ENCODE measurements at regions not wholly inside any gene's neighbourhood (a gene's known extent, or its start where the extent isn't known, plus 50 kb on each side); places are given as distances from the start of the nearest gene placed in this dataset.

GRCh38 chr6:85273870-85274269 lies 176.0 kb upstream of the NT5E start:
- TF ChIP-seq, protein P1, sequence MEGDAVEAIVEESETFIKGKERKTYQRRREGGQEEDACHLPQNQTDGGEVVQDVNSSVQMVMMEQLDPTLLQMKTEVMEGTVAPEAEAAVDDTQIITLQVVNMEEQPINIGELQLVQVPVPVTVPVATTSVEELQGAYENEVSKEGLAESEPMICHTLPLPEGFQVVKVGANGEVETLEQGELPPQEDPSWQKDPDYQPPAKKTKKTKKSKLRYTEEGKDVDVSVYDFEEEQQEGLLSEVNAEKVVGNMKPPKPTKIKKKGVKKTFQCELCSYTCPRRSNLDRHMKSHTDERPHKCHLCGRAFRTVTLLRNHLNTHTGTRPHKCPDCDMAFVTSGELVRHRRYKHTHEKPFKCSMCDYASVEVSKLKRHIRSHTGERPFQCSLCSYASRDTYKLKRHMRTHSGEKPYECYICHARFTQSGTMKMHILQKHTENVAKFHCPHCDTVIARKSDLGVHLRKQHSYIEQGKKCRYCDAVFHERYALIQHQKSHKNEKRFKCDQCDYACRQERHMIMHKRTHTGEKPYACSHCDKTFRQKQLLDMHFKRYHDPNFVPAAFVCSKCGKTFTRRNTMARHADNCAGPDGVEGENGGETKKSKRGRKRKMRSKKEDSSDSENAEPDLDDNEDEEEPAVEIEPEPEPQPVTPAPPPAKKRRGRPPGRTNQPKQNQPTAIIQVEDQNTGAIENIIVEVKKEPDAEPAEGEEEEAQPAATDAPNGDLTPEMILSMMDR (IDR thresholded peaks at IDR 0.05) = no peak
- H3K9me3 ChIP-seq = no peaks in the 10 kb centered on the region
- H3K27ac ChIP-seq = no peak overlapping the region
- H3K27me3 ChIP-seq (replicated peaks; ENCODE audit: insufficient read depth) = no peaks in the 10 kb centered on the region
- ATAC-seq (ENCODE audit: insufficient number of reproducible peaks, low FRiP score, low read depth) = no peak
- H3K4me1 ChIP-seq (ENCODE audit: control insufficient read depth in 1 of 2, low read depth in 2 of 2) = peaks cover 0 to 11% of the 10 kb centered on the region in 2 donors
- no peak for DNase-seq (ENCODE audit: low spot score)
- H3K4me3 ChIP-seq = no peak overlapping the region
- no peaks in the 10 kb centered on the region for H3K36me3 ChIP-seq

GRCh38 chr6:85273046-85273445 lies 176.8 kb upstream of the NT5E start:
- DNase-seq (ENCODE audit: low spot score) = no peak
- TF ChIP-seq, protein P1 (IDR thresholded peaks at IDR 0.05) = no peak
- Histone ChIP-seq H3K9me3 (no peaks in the 10 kb centered on the region), H3K27ac (no peak overlapping the region), H3K4me3 (no peak overlapping the region), H3K36me3 (no peaks in the 10 kb centered on the region), H3K27me3 (replicated peaks; ENCODE audit: insufficient read depth) (no peaks in the 10 kb centered on the region), H3K4me1 (ENCODE audit: control insufficient read depth in 1 of 2, low read depth in 2 of 2) (peaks cover 0 to 3% of the 10 kb centered on the region in 2 donors)
- ATAC-seq (ENCODE audit: insufficient number of reproducible peaks, low FRiP score, low read depth) = no peak

DNA sequence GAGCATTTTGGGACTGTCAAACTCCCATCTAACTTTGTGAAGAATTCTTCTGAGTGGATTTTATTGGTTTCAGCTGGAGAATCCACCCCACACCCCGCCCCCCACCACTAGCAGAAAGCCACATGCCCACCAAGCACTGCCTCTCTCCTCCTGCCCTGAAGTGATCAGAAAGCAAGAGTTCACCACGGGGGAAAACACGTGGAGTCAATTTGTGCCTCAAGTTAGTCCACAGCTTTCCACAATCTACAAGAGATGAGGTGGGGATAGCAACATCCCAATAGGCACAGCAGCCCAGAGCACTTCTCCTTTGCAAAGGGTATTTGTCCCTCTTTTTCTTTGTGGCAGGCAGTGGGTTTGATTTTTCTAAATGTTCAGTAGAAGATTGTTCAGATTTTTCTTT lies 177.3 kb upstream of the NT5E start:
- TF ChIP-seq, protein P1 (IDR thresholded peaks at IDR 0.05) = no peak
- H3K9me3 ChIP-seq = no peaks in the 10 kb centered on the region
- no peak for ATAC-seq (ENCODE audit: insufficient number of reproducible peaks, low FRiP score, low read depth)

DNA sequence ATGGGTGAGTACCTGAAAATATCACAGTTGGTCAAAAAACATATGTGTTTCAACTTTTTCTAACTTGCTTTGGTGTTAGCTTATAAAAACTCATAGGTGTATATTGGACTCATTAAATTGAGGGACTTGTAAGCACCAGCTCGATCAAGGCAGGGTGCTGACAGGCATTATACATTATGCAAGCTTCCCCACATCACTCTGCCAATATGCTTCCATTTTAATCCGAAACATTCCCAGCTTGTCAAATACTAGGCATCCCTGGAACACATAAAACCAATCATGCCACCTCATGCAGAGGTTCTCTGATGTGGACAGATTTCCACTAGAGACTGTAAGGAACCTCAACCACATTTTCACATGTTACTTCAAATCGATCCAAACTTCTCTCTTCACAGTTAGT lies 187.3 kb upstream of the NT5E start:
- no peak overlapping the region for H3K4me3 ChIP-seq
- no peaks in the 10 kb centered on the region for H3K27me3 ChIP-seq (replicated peaks; ENCODE audit: insufficient read depth)
- H3K4me1 ChIP-seq (ENCODE audit: control insufficient read depth in 1 of 2, low read depth in 2 of 2) = no peaks in the 10 kb centered on the region
- H3K36me3 ChIP-seq = no peaks in the 10 kb centered on the region
- no peak overlapping the region for H3K27ac ChIP-seq
- no peak for DNase-seq (ENCODE audit: low spot score)
- H3K9me3 ChIP-seq = no peaks in the 10 kb centered on the region
- no peak for ATAC-seq (ENCODE audit: insufficient number of reproducible peaks, low FRiP score, low read depth)
- TF ChIP-seq, protein P1 (IDR thresholded peaks at IDR 0.05) = no peak

More for the DNA sequence above, 177.3 kb upstream of the NT5E start:
- Histone ChIP-seq H3K27me3 (replicated peaks; ENCODE audit: insufficient read depth) (no peaks in the 10 kb centered on the region), H3K4me3 (no peak overlapping the region), H3K4me1 (ENCODE audit: control insufficient read depth in 1 of 2, low read depth in 2 of 2) (no peaks in the 10 kb centered on the region), H3K36me3 (no peaks in the 10 kb centered on the region), H3K27ac (no peak overlapping the region)
- DNase-seq (ENCODE audit: low spot score) = no peak

DNA sequence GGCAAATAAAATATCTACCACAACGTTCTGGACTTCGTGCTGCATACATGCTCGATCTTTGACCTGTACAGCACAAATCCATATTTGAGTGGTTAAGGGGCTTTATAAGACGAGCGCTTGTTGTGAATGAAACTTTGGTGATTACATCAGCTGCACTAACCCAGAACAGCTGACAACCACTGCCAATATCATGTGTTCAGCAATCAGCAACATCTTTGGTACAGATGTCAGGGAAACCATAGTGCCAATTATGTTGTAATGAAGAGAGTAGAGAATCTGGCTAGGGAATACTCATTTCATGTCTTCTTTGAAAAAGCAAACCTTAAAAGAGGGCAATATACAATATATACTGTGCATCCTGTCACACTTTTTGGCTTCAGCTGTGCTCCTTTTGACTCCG lies 188.6 kb upstream of the NT5E start:
- no peaks in the 10 kb centered on the region for H3K27me3 ChIP-seq (replicated peaks; ENCODE audit: insufficient read depth)
- TF ChIP-seq, protein P1 (IDR thresholded peaks at IDR 0.05) = no peak
- no peaks in the 10 kb centered on the region for H3K9me3 ChIP-seq
- ATAC-seq (ENCODE audit: insufficient number of reproducible peaks, low FRiP score, low read depth) (no peak), DNase-seq (ENCODE audit: low spot score) (no peak)
- H3K27ac ChIP-seq = no peak overlapping the region
- H3K4me1 ChIP-seq (ENCODE audit: control insufficient read depth in 1 of 2, low read depth in 2 of 2) = no peaks in the 10 kb centered on the region
- H3K36me3 ChIP-seq = no peaks in the 10 kb centered on the region
- no peak overlapping the region for H3K4me3 ChIP-seq

All from thoracic aorta (tissue), 2 donors.